ENCODE measurements at regions not wholly inside any gene's neighbourhood (a gene's known extent, or its start where the extent isn't known, plus 50 kb on each side); places are given as distances from the start of the nearest gene placed in this dataset.

GRCh38 chr5:15170173-15170572 lies 298.6 kb upstream of the ANKH start:
- no peaks in the 10 kb centered on the region for H3K27me3 ChIP-seq (replicated peaks)
- no peak overlapping the region for H3K27ac ChIP-seq
- H3K36me3 ChIP-seq (replicated peaks) = no peaks in the 10 kb centered on the region
- no peak overlapping the region for H3K4me3 ChIP-seq (ENCODE audit: low read depth, low read length)
- in situ Hi-C loops (cut with HindIII; ENCODE audit: low pct_ligation_motif_present, low sequenced_read_pairs) = no loop called here
- TF ChIP-seq CTCF (IDR thresholded peaks at IDR 0.05; ENCODE audit: low read depth, low read length, missing control alignments) = no peak
- no peak for DNase-seq

GRCh38 chr5:15168358-15168757 lies 296.8 kb upstream of the ANKH start:
- Histone ChIP-seq H3K4me3 (ENCODE audit: low read depth, low read length) (no peak overlapping the region), H3K36me3 (replicated peaks) (no peaks in the 10 kb centered on the region), H3K27me3 (replicated peaks) (no peaks in the 10 kb centered on the region), H3K27ac (no peak overlapping the region)
- no peak for DNase-seq
- in situ Hi-C loops (cut with HindIII; ENCODE audit: low pct_ligation_motif_present, low sequenced_read_pairs) = no loop called here
- no peak for TF ChIP-seq CTCF (IDR thresholded peaks at IDR 0.05; ENCODE audit: low read depth, low read length, missing control alignments)

DNA sequence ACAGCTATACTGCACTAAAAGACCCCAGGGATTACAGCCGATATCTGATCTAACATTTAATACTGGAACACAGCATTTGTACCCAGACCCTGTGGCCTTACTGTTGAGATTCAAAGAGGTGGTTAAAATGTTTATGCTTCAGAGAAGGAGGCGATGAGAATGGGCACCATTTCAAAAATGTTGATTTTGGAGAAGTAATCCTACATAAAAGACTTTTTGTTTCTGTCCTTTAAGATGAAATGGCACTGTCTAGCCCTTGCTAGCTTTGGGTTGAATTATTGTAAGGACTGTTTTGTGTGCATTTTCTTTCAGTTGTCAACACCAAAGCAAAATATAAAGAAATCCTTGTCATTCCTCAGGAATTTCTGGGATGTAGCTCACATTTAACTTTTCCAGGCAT lies 288.5 kb upstream of the ANKH start:
- no peak for TF ChIP-seq CTCF (IDR thresholded peaks at IDR 0.05; ENCODE audit: low read depth, low read length, missing control alignments)
- no peaks in the 10 kb centered on the region for H3K36me3 ChIP-seq (replicated peaks)
- in situ Hi-C loops (cut with HindIII; ENCODE audit: low pct_ligation_motif_present, low sequenced_read_pairs) = no loop called here
- no peaks in the 10 kb centered on the region for H3K27me3 ChIP-seq (replicated peaks)
- H3K4me3 ChIP-seq (ENCODE audit: low read depth, low read length) = no peak overlapping the region
- no peak overlapping the region for H3K27ac ChIP-seq
- DNase-seq = no peak

DNA sequence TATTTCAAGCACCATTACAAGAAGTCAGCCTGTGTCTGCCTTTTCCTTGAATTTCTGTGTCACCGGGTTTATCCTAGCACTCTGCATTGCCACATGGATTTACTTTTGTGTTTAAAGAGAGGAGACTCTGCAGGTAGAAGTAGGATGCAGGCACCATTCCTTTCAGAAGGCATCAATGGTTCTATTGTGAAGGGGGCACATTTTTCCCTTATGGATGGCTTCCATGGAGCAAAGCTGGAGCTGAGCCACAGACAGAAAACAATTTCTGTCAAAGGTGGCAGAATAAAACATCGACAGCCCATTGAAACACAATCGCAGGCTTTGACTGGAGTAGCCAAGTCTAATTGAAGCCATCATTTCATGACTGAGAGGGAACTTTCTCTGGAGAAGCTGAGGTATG lies 288.0 kb upstream of the ANKH start:
- no peak for TF ChIP-seq CTCF (IDR thresholded peaks at IDR 0.05; ENCODE audit: low read depth, low read length, missing control alignments)
- Histone ChIP-seq H3K4me3 (ENCODE audit: low read depth, low read length) (no peak overlapping the region), H3K36me3 (replicated peaks) (no peaks in the 10 kb centered on the region), H3K27me3 (replicated peaks) (no peaks in the 10 kb centered on the region), H3K27ac (no peak overlapping the region)
- no peak for DNase-seq
- in situ Hi-C loops (cut with HindIII; ENCODE audit: low pct_ligation_motif_present, low sequenced_read_pairs) = no loop called here

DNA sequence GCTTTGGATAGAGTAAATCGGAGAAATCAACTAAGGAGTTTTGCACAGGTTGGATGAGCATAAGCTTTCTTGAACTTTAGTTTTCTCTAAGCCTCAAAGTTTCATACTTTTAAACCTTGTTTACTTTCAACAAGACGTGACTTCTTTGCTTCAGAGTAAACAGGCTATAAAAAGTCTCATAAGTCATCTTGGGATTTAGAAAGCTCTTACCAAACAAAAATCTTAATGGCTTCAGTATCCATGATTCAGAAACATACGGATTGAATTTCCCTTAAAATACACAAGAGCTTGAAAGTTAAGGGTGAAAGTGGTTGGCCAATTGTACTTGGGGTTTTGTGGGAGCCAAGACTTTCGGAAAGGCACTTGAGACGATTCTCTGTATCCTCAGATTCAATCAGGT lies 270.9 kb upstream of the ANKH start:
- Histone ChIP-seq H3K4me3 (ENCODE audit: low read depth, low read length) (no peak overlapping the region), H3K27me3 (replicated peaks) (no peaks in the 10 kb centered on the region), H3K27ac (no peak overlapping the region), H3K36me3 (replicated peaks) (no peaks in the 10 kb centered on the region)
- in situ Hi-C loops (cut with HindIII; ENCODE audit: low pct_ligation_motif_present, low sequenced_read_pairs) = no loop called here
- DNase-seq = no peak
- TF ChIP-seq CTCF (IDR thresholded peaks at IDR 0.05; ENCODE audit: low read depth, low read length, missing control alignments) = no peak

DNA sequence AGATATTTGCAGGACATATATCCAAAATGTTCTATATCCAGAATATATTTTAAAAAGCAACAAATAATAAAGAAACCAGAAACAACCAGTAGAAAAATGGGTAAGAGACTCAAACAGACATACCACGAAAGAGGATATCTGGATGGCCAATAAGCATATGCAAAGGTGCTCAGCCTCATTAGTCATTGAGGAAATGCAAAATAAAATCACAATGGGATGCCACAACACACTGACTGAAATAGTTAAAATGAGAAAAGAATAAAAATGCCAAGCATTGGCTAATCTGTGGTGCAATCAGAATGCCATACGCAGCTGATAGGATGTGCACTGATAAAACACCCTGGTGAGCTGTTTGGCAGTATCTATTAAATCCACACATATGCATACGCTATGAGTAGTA lies 265.8 kb upstream of the ANKH start:
- Histone ChIP-seq H3K27me3 (replicated peaks) (no peaks in the 10 kb centered on the region), H3K36me3 (replicated peaks) (no peaks in the 10 kb centered on the region), H3K4me3 (ENCODE audit: low read depth, low read length) (no peak overlapping the region), H3K27ac (no peak overlapping the region)
- no peak for DNase-seq
- no peak for TF ChIP-seq CTCF (IDR thresholded peaks at IDR 0.05; ENCODE audit: low read depth, low read length, missing control alignments)
- in situ Hi-C loops (cut with HindIII; ENCODE audit: low pct_ligation_motif_present, low sequenced_read_pairs) = no loop called here

Data from brain microvascular endothelial cell (primary cell).